Right lobe of liver (tissue), 4 donors: ENCODE measurements at regions not wholly inside any gene's neighbourhood (a gene's known extent, or its start where the extent isn't known, plus 50 kb on each side); places are given as distances from the start of the nearest gene placed in this dataset.

Experiments
- POLR2A ChIP-seq: fragments of 450-650 bp; IDR thresholded peaks from one replicate; pipeline ENCODE4 v1.6.1; 2017; ENCODE audit warnings: antibody characterized with exemption, mild to moderate bottlenecking
- TF ChIP-seq, protein P1 (sequence below), 4 donors: fragments of 200-600 bp in 3 of 4; fragments of 450-650 bp in 1 of 4; IDR thresholded peaks; one replicate each; pipeline versions ENCODE4 v1.5.1 to v1.8.0; 2016 to 2022; ENCODE audit warnings: antibody characterized with exemption in 4 of 4, mild to moderate bottlenecking in 2 of 4
- donor health status: DM: no; HTN: no; CAD: no.
- donor health status: DM: no; HTN: no; CAD: no.
- donor health status: DM: no; HTN: yes; CAD: no.

DNA sequence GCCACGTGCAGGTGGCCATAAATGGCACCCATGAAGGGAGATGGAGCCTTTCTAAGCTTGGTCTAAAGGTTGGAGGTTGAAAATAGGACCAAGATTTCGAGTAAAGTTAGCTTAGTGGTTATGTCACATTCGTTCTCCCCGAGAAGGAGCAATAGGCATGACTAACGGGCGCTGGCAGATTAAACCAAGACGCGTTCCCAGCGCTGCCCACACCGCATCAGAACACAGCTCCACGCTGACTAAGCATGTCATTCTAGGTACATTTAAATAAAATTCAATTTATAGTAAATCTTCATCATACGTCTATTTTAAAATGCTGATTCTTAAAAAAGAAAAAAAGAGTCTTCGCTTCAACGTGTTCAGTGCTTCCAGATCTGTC is 95.0 kb upstream of the IRS2 start:
- TF ChIP-seq POLR2A = no peak
- TF ChIP-seq, protein P1, sequence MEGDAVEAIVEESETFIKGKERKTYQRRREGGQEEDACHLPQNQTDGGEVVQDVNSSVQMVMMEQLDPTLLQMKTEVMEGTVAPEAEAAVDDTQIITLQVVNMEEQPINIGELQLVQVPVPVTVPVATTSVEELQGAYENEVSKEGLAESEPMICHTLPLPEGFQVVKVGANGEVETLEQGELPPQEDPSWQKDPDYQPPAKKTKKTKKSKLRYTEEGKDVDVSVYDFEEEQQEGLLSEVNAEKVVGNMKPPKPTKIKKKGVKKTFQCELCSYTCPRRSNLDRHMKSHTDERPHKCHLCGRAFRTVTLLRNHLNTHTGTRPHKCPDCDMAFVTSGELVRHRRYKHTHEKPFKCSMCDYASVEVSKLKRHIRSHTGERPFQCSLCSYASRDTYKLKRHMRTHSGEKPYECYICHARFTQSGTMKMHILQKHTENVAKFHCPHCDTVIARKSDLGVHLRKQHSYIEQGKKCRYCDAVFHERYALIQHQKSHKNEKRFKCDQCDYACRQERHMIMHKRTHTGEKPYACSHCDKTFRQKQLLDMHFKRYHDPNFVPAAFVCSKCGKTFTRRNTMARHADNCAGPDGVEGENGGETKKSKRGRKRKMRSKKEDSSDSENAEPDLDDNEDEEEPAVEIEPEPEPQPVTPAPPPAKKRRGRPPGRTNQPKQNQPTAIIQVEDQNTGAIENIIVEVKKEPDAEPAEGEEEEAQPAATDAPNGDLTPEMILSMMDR (IDR thresholded peaks at IDR 0.05) = no peak
